Fibroblast of mammary gland (primary cell): ENCODE measurements at regions not wholly inside any gene's neighbourhood (a gene's known extent, or its start where the extent isn't known, plus 50 kb on each side); places are given as distances from the start of the nearest gene placed in this dataset.
"Not testable (repeated sequence)": the region's sequence is repeated elsewhere in the genome, so short reads cannot be mapped to it uniquely, and the experiment has no call there.

Source experiments
- DNase-seq: peaks from one replicate; pipeline ENCODE4 v3.0.0-alpha.2; 2010; ENCODE audit warnings: low read depth
- H3K4me3 ChIP-seq: 2 replicates; pipeline ENCODE4 v1.5.1; 2011; ENCODE audit warnings: low read depth, mild to moderate bottlenecking, low read length, moderate library complexity; ENCODE audit not compliant: control insufficient read depth
- TF ChIP-seq, protein P1 (sequence below): conservative IDR thresholded peaks from 2 replicates; pipeline ENCODE4 v1.5.1; 2011; ENCODE audit warnings: low read depth, low read length, inconsistent platforms; ENCODE audit not compliant: control insufficient read depth, insufficient read depth

DNA sequence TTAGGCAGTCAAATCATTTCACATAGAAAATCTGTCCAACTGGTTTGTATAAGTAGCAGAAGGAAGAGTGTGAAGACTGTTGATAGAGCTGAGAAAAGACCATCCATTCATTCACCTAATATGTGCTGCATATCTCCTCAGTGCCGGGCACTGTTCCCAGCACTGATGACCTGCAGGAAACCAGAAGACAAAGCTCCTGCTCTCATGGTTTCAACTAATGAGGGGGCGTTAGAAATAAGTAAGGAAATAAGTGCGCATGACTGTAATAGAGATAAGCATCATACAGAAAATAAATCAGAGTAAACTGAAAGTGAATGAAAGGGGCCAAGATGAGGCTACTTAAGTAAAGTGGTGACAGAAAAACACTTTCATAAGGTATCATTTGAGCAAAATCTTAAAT lies 427.5 kb upstream of the CDH20 start:
- peak; percentile 9 for DNase-seq
- H3K4me3 ChIP-seq = no peak overlapping the region
- TF ChIP-seq, protein P1, sequence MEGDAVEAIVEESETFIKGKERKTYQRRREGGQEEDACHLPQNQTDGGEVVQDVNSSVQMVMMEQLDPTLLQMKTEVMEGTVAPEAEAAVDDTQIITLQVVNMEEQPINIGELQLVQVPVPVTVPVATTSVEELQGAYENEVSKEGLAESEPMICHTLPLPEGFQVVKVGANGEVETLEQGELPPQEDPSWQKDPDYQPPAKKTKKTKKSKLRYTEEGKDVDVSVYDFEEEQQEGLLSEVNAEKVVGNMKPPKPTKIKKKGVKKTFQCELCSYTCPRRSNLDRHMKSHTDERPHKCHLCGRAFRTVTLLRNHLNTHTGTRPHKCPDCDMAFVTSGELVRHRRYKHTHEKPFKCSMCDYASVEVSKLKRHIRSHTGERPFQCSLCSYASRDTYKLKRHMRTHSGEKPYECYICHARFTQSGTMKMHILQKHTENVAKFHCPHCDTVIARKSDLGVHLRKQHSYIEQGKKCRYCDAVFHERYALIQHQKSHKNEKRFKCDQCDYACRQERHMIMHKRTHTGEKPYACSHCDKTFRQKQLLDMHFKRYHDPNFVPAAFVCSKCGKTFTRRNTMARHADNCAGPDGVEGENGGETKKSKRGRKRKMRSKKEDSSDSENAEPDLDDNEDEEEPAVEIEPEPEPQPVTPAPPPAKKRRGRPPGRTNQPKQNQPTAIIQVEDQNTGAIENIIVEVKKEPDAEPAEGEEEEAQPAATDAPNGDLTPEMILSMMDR = no peak

DNA sequence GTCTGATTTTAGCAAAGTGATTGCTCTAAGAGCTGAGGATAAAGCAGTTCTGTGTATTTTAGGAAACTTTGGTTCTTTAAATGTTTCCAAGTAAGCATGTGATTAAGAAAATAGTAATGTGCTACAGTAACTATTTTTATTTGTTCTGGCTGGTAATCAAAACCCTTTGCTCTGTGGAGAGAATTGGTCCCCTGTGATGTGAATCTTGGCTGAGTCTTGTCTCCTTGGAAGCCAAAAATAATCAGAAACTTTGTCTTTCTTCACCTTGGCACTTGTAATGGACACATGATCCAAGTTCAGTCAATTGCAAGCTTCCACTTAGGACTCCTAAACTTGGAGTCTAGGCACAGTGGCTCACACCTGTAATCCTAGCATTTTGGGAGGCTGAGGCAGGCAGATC lies 422.7 kb upstream of the CDH20 start:
- no peak overlapping the region for H3K4me3 ChIP-seq
- DNase-seq = peak; percentile 82
- TF ChIP-seq, protein P1 = no peak

DNA sequence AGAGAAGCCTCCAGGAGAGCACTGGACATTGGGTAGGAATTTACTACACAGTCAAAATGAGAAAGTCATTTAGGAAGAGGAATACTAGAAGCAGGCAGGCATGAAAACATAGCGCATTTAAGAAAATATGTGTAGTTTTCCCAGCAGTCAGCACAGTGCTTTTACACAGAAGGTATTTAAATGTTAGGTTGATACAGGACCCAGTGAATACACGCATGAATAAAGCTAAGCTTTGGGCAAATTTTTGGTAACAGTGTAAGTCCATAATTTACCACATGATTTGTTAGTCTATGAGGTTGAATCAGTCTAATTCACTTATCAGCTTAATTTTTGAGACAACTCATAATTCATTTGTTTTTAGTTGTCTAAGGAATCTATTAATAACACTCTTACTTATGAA lies 421.7 kb upstream of the CDH20 start:
- TF ChIP-seq, protein P1 = no peak
- no peak for DNase-seq
- no peak overlapping the region for H3K4me3 ChIP-seq

DNA sequence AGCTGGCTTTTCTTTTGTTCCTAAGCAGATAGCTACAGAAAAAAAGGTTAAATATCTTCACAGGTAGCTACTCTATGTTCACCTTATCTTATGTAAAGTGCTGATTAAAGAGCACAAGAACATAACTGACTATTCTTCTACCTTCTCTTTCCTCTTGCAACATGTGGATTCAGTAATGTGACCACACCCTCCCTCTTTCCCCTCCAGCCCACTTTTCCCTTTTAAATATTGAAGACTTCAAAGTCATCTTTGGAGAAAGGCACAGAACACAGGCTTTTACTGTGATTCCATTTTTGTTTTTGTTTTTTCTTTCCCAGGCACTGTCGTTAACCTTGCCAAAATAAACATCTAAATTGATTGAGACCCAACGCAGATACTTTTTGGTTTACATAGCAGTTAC lies 418.1 kb upstream of the CDH20 start:
- no peak overlapping the region for H3K4me3 ChIP-seq
- no peak for DNase-seq
- TF ChIP-seq, protein P1 = no peak

DNA sequence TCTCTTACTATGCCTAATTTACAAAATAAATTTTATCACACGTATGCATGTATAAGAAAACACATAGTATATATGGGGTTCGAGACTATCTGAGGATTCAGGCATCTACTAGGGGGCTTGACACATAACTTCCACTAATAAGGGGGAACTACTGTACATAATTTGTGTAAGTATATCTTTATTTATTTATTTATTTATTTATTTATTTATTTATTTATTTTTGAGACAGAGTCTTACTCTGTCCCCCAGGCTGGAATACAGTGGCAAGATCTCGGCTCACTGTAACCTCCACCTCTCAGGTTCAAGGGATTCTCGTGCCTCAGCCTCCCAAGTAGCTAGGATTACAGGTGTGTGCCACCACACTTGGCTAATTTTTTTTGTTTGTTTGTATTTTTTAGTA lies 414.4 kb upstream of the CDH20 start:
- not testable (repeated sequence) for DNase-seq, H3K4me3 ChIP-seq

DNA sequence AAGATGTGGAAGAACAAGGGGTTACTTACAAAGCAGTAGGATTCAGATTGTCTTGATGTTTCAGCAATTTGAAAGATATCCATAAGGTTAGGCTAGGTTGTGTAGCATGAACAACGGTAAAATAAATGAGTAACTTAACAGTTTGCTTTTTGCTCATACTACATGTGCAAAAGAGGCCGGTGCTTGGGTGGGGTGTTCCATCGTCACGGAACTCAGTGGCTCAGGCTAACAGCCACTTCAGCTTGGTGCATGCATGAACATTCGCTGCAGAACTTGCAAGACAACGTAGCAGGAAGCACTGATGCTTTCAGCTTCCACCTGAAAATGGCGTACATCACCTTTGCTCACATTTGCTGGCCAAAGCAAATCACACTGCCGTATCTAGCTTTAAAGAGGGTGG lies 407.3 kb upstream of the CDH20 start:
- H3K4me3 ChIP-seq = no peak overlapping the region
- DNase-seq = no peak
- TF ChIP-seq, protein P1 = no peak

DNA sequence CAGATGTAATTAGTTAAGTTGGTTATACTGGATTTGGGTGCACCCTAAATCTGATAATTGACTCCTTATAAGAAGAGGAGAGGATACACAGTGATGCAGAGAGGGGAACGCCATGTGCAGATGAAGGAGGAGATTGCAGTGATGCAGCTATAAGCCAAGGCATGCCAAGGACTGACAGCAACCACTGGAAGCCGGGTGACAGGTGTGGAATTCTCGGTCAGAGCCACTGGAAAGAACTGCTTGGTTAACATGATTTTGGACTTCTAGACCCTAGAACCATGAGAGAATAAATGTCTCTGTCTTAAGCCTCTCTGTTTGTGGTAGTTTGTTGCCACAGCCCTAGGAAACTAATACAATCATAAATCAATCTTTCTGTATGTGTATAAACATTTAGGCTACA lies 403.3 kb upstream of the CDH20 start:
- TF ChIP-seq, protein P1 = no peak
- no peak for DNase-seq
- no peak overlapping the region for H3K4me3 ChIP-seq
